AG08395 (cell line): ENCODE measurements at regions not wholly inside any gene's neighbourhood (a gene's known extent, or its start where the extent isn't known, plus 50 kb on each side); places are given as distances from the start of the nearest gene placed in this dataset.

ENCODE experiments used
- DNase-seq: peaks from one replicate; pipeline ENCODE4 v3.0.0; 2012; ENCODE audit warnings: mixed read lengths, low spot score

GRCh38 chr14:42617005-42617404 lies 1010.3 kb downstream of the LRFN5 start:
- DNase-seq: no peak

- no peak for DNase-seq
Measured at GRCh38 chr14:42606839-42607238, 1000.2 kb downstream of the LRFN5 start.

GRCh38 chr14:42602336-42602845 lies 995.7 kb downstream of the LRFN5 start:
- no peak for DNase-seq

GRCh38 chr14:42572032-42572431 lies 965.4 kb downstream of the LRFN5 start:
- DNase-seq: no peak

- DNase-seq: no peak
Measured at GRCh38 chr14:42569227-42569626, 962.6 kb downstream of the LRFN5 start.

GRCh38 chr14:42565556-42565955 lies 958.9 kb downstream of the LRFN5 start:
- no peak for DNase-seq

- no peak for DNase-seq
Measured at GRCh38 chr14:42563313-42563712, 956.6 kb downstream of the LRFN5 start.

- DNase-seq: no peak
Measured at GRCh38 chr14:42556551-42556950, 949.9 kb downstream of the LRFN5 start.

- DNase-seq: no peak
Measured at GRCh38 chr14:42555365-42555764, 948.7 kb downstream of the LRFN5 start.

GRCh38 chr14:42554091-42554490 lies 947.4 kb downstream of the LRFN5 start:
- DNase-seq: no peak

GRCh38 chr14:42550310-42550709 lies 943.6 kb downstream of the LRFN5 start:
- no peak for DNase-seq

GRCh38 chr14:42548349-42548748 lies 941.7 kb downstream of the LRFN5 start:
- DNase-seq: no peak

- DNase-seq: no peak
Measured at GRCh38 chr14:42545636-42546035, 939.0 kb downstream of the LRFN5 start.

GRCh38 chr14:42541535-42542001 lies 934.9 kb downstream of the LRFN5 start:
- DNase-seq: no peak

GRCh38 chr14:42535397-42535796 lies 928.7 kb downstream of the LRFN5 start:
- DNase-seq: no peak

GRCh38 chr14:42533476-42533875 lies 926.8 kb downstream of the LRFN5 start:
- DNase-seq: no peak

GRCh38 chr14:42532194-42532593 lies 925.5 kb downstream of the LRFN5 start:
- DNase-seq: no peak

- no peak for DNase-seq
Measured at GRCh38 chr14:42527141-42527540, 920.5 kb downstream of the LRFN5 start.

GRCh38 chr14:42523666-42524065 lies 917.0 kb downstream of the LRFN5 start:
- DNase-seq: no peak

- DNase-seq: no peak
Measured at GRCh38 chr14:42517806-42518500, 911.3 kb downstream of the LRFN5 start.

GRCh38 chr14:42513837-42514236 lies 907.2 kb downstream of the LRFN5 start:
- no peak for DNase-seq

GRCh38 chr14:42510071-42510470 lies 903.4 kb downstream of the LRFN5 start:
- DNase-seq: no peak

GRCh38 chr14:42508209-42508946 lies 901.7 kb downstream of the LRFN5 start:
- DNase-seq: no peak
